HepG2 (cell line): ENCODE measurements at regions not wholly inside any gene's neighbourhood (a gene's known extent, or its start where the extent isn't known, plus 50 kb on each side); places are given as distances from the start of the nearest gene placed in this dataset.

Experiments
- ATAC-seq: fragments of 200-7000 bp; cut with Tn5 transposase; 3 replicates; pipeline ENCODE4 v1.9.1; 2020; ENCODE audit warnings: mild to moderate bottlenecking, moderate library complexity
- BruUV-seq: library from RNA; stranded (reverse); fragments of 400-500 nt; replicated peaks from 2 replicates; lab custom pipeline; 2021; lab: Mats Ljungman, UMichigan
- CTCF ChIA-PET: fragments of 300-600 bp; formaldehyde crosslinking; extraction: SDS; loops from one replicate; lab custom pipeline; 2021; ENCODE audit warnings: low total read pairs, inconsistent platforms, low intra/inter-chr PET ratio; lab: Yijun Ruan, JAX
- POLR2A ChIA-PET: fragments of 350-600 bp; sonication (Branson Sonifier 250); formaldehyde crosslinking; loops from one replicate; lab custom pipeline; 2020; ENCODE audit warnings: antibody characterized with exemption, inconsistent platforms; lab: Yijun Ruan, JAX
- DNase-seq: peaks from one replicate; pipeline ENCODE4 v3.0.0-alpha.2; 2015; ENCODE audit warnings: low spot score
- FAIRE-seq: peaks from 3 replicates; lab custom pipeline; 2011; peaks lifted over from hg19 to GRCh38; lab: Jason Lieb, UNC
- H2AFZ ChIP-seq: one replicate; pipeline ENCODE4 v1.6.1; 2011; ENCODE audit warnings: low read length, inconsistent platforms
- H3K27ac ChIP-seq: fragments of 300-600 bp; 3 replicates; pipeline ENCODE4 v1.8.0; 2011; ENCODE audit warnings: mixed run types, mild to moderate bottlenecking, mixed read lengths, low read length, inconsistent platforms; ENCODE audit not compliant: insufficient read depth; ENCODE audit errors: extremely low read length
- H3K27me3 ChIP-seq, 2 experiments: fragments of 200-600 bp in 1 of 2; 2 replicates in 1 of 2; 3 replicates in 1 of 2; pipeline versions ENCODE4 v1.6.0 to v1.8.0; 2011; ENCODE audit warnings: low read length in 2 of 2, mild to moderate bottlenecking in 2 of 2, moderate library complexity in 2 of 2, inconsistent platforms in 1 of 2; ENCODE audit not compliant: insufficient read depth in 2 of 2, control insufficient read depth in 1 of 2
- H3K36me3 ChIP-seq, 2 experiments: fragments of 200-600 bp in 1 of 2; replicated peaks in 1 of 2; 2 replicates in 1 of 2; 3 replicates in 1 of 2; pipeline versions ENCODE4 v1.5.1 to v1.8.0; 2011; ENCODE audit warnings: low read length in 2 of 2, inconsistent platforms in 1 of 2; ENCODE audit not compliant: insufficient read depth in 2 of 2, control insufficient read depth in 1 of 2
- H3K4me1 ChIP-seq: 2 replicates; pipeline ENCODE4 v1.5.1; 2012; ENCODE audit warnings: low read length, inconsistent platforms; ENCODE audit not compliant: insufficient read depth
- H3K4me2 ChIP-seq: 2 replicates; pipeline ENCODE4 v1.6.0; 2011; ENCODE audit warnings: low read depth, low read length, inconsistent platforms
- H3K4me3 ChIP-seq, 3 experiments: fragments of 200-600 bp in 1 of 3; sonication (generic), shearing (Covaris generic) in 1 of 3; replicated peaks in 1 of 3; 2 replicates each; pipeline ENCODE4 v1.5.1; 2011 to 2016; ENCODE audit warnings: low read length in 3 of 3, inconsistent platforms in 2 of 3, low read depth in 2 of 3, mild to moderate bottlenecking in 2 of 3, control low read depth in 1 of 3, mixed read lengths in 1 of 3; ENCODE audit not compliant: insufficient read depth in 1 of 3
- H3K79me2 ChIP-seq: one replicate; pipeline ENCODE4 v1.6.1; 2011; ENCODE audit warnings: low read length, inconsistent platforms; ENCODE audit not compliant: insufficient read depth
- H3K9ac ChIP-seq: 2 replicates; pipeline ENCODE4 v1.6.0; 2011; ENCODE audit warnings: mild to moderate bottlenecking, low read depth, low read length, inconsistent platforms; ENCODE audit not compliant: insufficient read depth
- H3K9me3 ChIP-seq: 2 replicates; pipeline ENCODE4 v1.5.1; 2012; ENCODE audit warnings: mild to moderate bottlenecking, low read length
- H4K20me1 ChIP-seq: 2 replicates; pipeline ENCODE4 v1.6.0; 2011; ENCODE audit warnings: inconsistent platforms, mild to moderate bottlenecking, low read length, moderate library complexity; ENCODE audit not compliant: insufficient read depth
- AKNA ChIP-seq: sonication (generic); formaldehyde crosslinking; IDR thresholded peaks from 2 replicates; pipeline ENCODE4 v1.4.0; 2020; ENCODE audit warnings: missing genetic modification reagents, borderline replicate concordance
- ASH2L ChIP-seq: fragments of 300-600, 200-600 bp; sonication (generic); IDR thresholded peaks from 2 replicates; pipeline ENCODE4 v1.7.0; 2017; ENCODE audit warnings: low read depth, mild to moderate bottlenecking, moderate library complexity, mixed read lengths, low read length; ENCODE audit not compliant: insufficient read length
- TAF15 ChIP-seq: fragments of 200-400 bp; formaldehyde crosslinking; IDR thresholded peaks from one replicate; pipeline ENCODE4 v1.6.1; 2018; ENCODE audit warnings: mild to moderate bottlenecking, low read depth, low read length; ENCODE audit not compliant: poor library complexity, severe bottlenecking
- WGBS: methylation state at CpG from one replicate; pipeline ENCODE4 v1.1.6; 2017; ENCODE audit warnings: low lambda C conversion rate; 5-methylcytosine and 5-hydroxymethylcytosine counted together
- in situ Hi-C: cut with HindIII; loops from 2 replicates; pipeline ENCODE4 v1.10.0; 2017; ENCODE audit warnings: low pct_unique_long_range_greater_than_20kb; ENCODE audit not compliant: extremely low pct_ligation_motif_present
- intact Hi-C: fragments of 100-400 bp; cut with micrococcal nuclease; formaldehyde crosslinking; loops from one replicate; pipeline ENCODE4 v1.10.0; 2022; ENCODE audit not compliant: unreplicated experiment
- TF ChIP-seq, protein P1 (sequence below): sonication (generic); formaldehyde crosslinking; IDR thresholded peaks from 2 replicates; pipeline ENCODE4 v1.4.0; 2020; ENCODE audit warnings: missing genetic modification reagents

- WGBS, result 50% methylated on average over 2 of the region's 2 CpGs
- Histone ChIP-seq H3K79me2 (no peaks in the 10 kb centered on the region), H3K9ac (no peak overlapping the region), H4K20me1 (no peaks in the 10 kb centered on the region), H3K4me1 (no peaks in the 10 kb centered on the region), H2AFZ (no peak overlapping the region), H3K36me3 (no peaks in the 10 kb centered on the region), H3K4me3 (no peak overlapping the region), H3K27ac (no peak overlapping the region), H3K27me3 (peaks cover 0 to 3% of the 10 kb centered on the region in 2 experiments; a peak in 1 of 5 replicates), H3K9me3 (no peaks in the 10 kb centered on the region), H3K4me2 (no peak overlapping the region)
- intact Hi-C loops, result no loop called here
- CTCF ChIA-PET, result no interaction called here
- POLR2A ChIA-PET, result no interaction called here
- no peak for ATAC-seq
- no peak for FAIRE-seq
- in situ Hi-C loops, result no loop called here
- DNase-seq, result no peak
- no peak for TF ChIP-seq TAF15
- TF ChIP-seq, protein P1, sequence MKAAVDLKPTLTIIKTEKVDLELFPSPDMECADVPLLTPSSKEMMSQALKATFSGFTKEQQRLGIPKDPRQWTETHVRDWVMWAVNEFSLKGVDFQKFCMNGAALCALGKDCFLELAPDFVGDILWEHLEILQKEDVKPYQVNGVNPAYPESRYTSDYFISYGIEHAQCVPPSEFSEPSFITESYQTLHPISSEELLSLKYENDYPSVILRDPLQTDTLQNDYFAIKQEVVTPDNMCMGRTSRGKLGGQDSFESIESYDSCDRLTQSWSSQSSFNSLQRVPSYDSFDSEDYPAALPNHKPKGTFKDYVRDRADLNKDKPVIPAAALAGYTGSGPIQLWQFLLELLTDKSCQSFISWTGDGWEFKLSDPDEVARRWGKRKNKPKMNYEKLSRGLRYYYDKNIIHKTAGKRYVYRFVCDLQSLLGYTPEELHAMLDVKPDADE (CRISPR knock-in tag), result no peak
- no peak for TF ChIP-seq AKNA (CRISPR knock-in tag)
- no peak for TF ChIP-seq ASH2L
- no TSS peak for BruUV-seq
Observed at GRCh38 chr5:74199005-74199404, 441.5 kb downstream of the ENC1 start.
